Activated CD4-positive, alpha-beta T cell treated with anti-CD3 and anti-CD28 coated beads, Interleukin-2, amount 50 U/mL, for 1 hour (primary cell): ENCODE measurements at regions not wholly inside any gene's neighbourhood (a gene's known extent, or its start where the extent isn't known, plus 50 kb on each side); places are given as distances from the start of the nearest gene placed in this dataset.

ENCODE experiments used
- DNase-seq: peaks from one replicate; pipeline ENCODE4 v3.0.0-alpha.2; 2020

DNA sequence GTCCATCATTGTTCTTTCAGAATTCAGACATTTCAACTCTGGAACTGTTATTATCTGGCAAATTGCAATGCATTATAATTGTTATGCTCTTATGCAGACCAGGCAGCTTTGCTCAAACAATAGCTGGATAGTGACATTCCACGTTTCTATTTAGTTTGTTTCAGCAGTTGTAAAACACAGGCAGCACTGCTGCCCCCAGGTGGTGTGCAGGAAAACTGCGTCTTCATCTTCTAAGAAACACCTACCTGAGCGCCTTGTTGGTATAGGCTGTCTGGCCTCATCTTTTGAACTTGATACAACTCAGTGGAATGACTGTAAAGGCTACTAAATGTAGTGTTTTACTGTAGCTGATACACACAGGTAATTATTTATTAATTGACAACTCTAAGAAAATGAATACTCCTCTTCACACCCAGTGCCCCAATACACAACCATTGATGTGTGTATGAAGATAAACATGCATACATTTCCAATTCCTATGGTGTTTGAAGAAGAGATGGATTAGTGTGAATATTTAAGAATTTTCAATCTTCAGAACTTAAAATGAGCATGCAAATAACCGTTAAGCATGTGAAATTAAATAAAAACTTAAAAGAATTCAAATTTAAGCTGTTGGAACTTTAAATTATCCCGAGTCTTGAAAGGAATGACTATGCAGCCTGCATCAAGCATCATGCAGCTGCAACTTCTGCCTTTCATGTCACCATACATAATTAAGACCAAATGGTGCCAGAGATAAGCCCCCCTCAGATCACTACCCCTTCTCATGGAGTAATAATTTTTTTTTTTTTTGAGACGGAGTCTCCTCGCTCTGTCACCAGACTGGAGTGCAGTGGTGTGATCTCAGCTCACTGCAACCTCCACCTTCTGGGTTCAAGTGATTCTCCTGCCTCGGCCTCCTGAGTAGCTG lies 85.6 kb downstream of the CD8B2 start:
- no peak for DNase-seq

GRCh38 chr2:106573773-106574172 lies 86.6 kb downstream of the CD8B2 start:
- no peak for DNase-seq

DNA sequence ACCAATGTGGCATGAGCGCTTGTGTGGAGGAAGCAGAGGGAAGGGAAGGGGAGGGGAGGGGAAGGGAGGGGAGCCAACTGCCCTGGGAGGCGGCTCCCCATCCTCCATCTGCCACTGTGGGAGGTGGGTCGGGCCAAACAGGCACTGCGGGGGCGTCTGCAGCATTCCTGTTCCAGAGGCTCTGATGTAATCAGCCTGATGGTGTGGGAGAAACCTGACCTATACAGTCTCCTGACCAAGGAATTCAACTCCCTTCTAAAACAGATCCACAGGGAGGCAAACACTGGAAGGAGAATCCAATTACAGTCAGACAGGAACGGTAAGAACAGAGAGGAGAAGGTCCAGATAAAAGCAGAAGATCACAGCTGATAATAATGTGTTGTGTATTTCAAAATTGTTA lies 88.8 kb downstream of the CD8B2 start:
- DNase-seq: no peak

DNA sequence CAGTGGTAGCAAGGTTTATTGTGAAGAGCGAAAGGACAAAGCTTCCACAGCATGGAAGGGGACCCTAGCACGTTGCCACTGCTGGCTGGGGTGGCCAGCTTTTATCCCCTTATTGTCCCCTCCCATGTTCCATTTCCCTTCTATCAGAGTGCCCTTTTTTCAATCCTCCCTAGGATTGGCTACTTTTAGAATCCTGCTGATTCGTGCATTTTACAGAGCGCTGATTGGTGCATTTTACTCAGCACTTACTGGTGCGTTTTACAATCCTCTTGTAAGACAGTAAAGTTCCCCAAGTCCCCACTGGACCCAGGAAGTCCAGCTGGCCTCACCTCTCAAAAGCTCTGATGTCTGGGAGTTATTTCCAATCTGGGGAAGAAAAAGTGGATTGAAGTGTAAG lies 90.1 kb downstream of the CD8B2 start:
- no peak for DNase-seq

DNA sequence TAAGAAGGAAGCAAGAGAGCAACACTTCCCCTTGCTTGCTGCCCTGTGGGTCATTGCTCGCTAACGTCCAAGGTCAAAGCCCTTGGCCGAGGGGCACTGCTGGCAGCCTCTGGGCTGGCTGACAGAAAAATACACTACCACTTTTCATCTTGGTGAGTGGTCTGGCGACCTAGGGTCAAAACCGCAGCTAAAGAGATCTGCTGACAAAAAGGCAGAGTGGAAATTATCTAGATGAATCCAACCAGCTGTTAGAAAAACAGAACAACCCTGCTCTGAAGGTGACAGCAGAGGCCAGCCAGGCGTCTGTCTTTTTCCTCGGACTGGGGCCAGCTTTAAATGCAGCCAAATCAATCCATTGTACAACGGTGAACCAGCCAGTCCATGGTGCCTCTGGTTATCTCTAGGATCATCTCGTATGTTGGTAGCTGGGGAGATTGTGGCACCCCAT lies 92.6 kb downstream of the CD8B2 start:
- DNase-seq: no peak

DNA sequence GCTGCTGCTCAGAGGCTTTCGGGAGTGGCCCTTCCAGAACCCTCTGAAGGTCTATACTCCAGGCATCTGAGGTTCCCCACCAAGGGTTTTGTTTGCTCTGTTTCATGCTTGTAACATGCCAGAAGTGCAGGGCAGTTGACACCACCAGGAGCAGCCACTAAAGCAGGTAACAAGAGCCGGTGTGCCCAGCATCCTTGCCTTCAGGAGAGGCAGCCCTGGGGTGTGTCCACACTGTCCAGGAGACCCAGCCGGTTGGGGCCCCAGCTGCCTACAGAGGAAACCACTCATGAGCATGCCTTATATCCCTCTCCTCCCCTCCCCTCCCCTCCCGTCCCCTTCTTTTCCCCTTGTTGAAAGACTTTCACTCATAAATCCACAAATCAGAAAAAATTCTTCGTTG lies 93.1 kb downstream of the CD8B2 start:
- no peak for DNase-seq

- no peak for DNase-seq
Observed at GRCh38 chr2:106581328-106581727, 94.2 kb downstream of the CD8B2 start.

DNA sequence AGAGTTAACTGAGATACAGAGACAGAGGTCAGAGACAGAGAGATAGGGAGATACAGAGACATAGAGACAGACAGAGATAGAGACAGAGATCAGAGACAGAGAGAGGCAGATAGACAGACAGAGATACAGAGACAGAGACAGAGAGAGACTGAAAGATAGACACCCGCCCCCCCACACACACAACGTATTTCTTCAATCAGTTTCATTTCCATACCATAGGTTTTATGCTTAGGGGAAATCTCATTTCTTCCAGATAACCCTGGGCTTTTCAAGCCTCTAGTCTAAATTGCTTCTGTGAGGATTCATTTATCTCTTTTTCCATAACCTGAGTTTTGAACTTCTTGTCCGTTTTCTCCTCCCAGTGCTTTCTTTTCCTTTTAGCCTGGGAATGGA lies 94.6 kb downstream of the CD8B2 start:
- no peak for DNase-seq

- DNase-seq: peak; percentile 53
Observed at GRCh38 chr2:106582148-106583143, 95.3 kb downstream of the CD8B2 start.

GRCh38 chr2:106584304-106584954 lies 97.3 kb downstream of the CD8B2 start:
- DNase-seq: no peak

DNA sequence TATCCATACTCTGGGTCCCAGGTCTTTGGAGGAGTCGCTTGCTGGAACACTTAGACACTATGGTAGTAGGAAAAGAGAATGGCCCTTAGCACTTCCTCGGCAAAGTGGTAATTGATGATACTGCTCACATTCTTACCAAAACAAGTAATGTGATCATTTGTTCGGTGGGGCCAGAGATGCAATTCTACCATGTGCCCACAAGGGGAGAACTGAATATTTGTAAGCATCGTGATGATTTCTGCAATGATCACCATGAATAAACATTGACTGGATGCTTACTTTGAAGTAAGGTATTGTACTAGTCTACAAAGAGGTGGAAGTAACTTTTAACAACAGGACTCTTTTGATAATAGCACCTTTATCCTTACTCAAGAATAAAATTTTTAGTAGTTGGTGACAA lies 109.7 kb downstream of the CD8B2 start:
- no peak for DNase-seq

- DNase-seq: no peak
Observed at GRCh38 chr2:106599540-106599939, 112.4 kb downstream of the CD8B2 start.

- no peak for DNase-seq
Observed at GRCh38 chr2:106602042-106602441, 114.9 kb downstream of the CD8B2 start.

- DNase-seq: no peak
Observed at GRCh38 chr2:106606652-106607051, 119.5 kb downstream of the CD8B2 start.

- DNase-seq: no peak
Observed at GRCh38 chr2:106607371-106607770, 120.2 kb downstream of the CD8B2 start.

- DNase-seq: no peak
Observed at GRCh38 chr2:106609780-106610179, 122.6 kb downstream of the CD8B2 start.

GRCh38 chr2:106614511-106615291 lies 127.5 kb downstream of the CD8B2 start:
- no peak for DNase-seq

- DNase-seq: no peak
Observed at GRCh38 chr2:106618614-106619013, 131.4 kb downstream of the CD8B2 start.

- DNase-seq: no peak
Observed at GRCh38 chr2:106623456-106623855, 136.3 kb downstream of the CD8B2 start.

GRCh38 chr2:106624787-106625380 lies 137.7 kb downstream of the CD8B2 start:
- DNase-seq: no peak

- DNase-seq: no peak
Observed at GRCh38 chr2:106628377-106628776, 141.2 kb downstream of the CD8B2 start.

DNA sequence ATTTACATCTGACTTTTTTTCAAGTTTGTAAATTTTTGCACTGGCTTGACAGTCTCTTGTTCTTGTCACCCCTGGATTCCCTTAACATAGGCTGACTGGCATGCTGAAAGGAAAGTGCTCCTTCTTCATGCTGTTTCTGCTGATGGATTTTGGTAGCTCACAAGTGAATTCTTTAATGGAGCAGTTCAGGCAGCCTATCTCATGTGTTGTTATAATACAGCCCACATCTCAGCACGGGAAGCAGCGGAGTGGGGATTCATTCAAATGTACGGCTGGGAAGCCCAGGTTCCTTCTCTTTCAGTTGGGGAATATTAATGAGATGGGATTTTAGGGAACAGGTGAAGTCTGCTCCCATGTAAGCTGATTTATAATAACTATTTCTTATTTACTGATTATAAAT lies 142.8 kb downstream of the CD8B2 start:
- no peak for DNase-seq
